Testis (tissue), 2 donors: ENCODE measurements at regions not wholly inside any gene's neighbourhood (a gene's known extent, or its start where the extent isn't known, plus 50 kb on each side); places are given as distances from the start of the nearest gene placed in this dataset.

Source experiments
- CTCF ChIP-seq, 3 experiments: fragments of 450-650 bp in 2 of 3; fragments of 200-600 bp in 1 of 3; sonication (generic) in 1 of 3; IDR thresholded peaks; one replicate each; pipeline ENCODE4 v1.5.1; 2016 to 2019; ENCODE audit warnings: antibody characterized with exemption in 3 of 3, mild to moderate bottlenecking in 2 of 3, moderate library complexity in 1 of 3
- POLR2A ChIP-seq: fragments of 450-650 bp; IDR thresholded peaks from one replicate; pipeline ENCODE4 v1.6.1; 2017; ENCODE audit warnings: antibody characterized with exemption, mild to moderate bottlenecking, moderate library complexity

DNA sequence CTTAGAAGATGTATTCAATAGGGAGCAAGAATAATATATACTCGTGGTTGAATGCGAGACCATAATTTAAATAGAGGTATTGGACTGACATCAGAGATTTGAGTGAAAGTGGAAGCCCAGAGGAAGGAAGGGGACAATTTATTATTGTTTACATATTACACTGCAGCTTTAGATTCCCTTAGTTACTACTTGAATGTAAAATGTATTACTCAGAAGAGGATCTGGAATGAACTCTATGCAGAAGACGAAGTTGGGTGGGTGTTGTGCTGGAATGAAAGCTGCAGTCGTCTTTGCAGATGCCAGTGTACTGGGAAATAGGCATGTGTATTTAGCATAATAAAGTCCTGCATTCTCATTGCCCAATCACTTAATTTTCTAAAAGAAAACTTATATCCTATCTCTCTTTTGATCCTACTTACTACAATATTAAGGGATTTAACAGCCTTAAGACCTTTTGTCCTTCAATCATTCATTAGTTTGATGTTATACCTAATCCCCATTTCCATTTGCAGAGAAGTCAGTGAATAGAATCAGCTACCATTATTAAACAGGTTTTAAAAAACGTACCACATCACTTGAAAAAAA is 570.7 kb upstream of the WWC1 start:
- no peak for TF ChIP-seq CTCF (IDR thresholded peaks at IDR 0.05)
- TF ChIP-seq POLR2A = no peak
